CD1c-positive myeloid dendritic cell (primary cell): ENCODE measurements at regions not wholly inside any gene's neighbourhood (a gene's known extent, or its start where the extent isn't known, plus 50 kb on each side); places are given as distances from the start of the nearest gene placed in this dataset.
"Not testable (repeated sequence)": the region's sequence is repeated elsewhere in the genome, so short reads cannot be mapped to it uniquely, and the experiment has no call there.

Experiments used
- DNase-seq: peaks from one replicate; pipeline ENCODE4 v3.0.0-alpha.2; 2016; ENCODE audit errors: extremely low spot score

GRCh38 chr4:84019626-84020025 lies 479.5 kb downstream of the NKX6-1 start:
- no peak for DNase-seq

GRCh38 chr4:84003046-84003445 lies 467.1 kb downstream of the GPAT3 start:
- DNase-seq = no peak

- DNase-seq = no peak
These were observed 466.1 kb downstream of the GPAT3 start for GRCh38 chr4:84001876-84002569.

- no peak for DNase-seq
These were observed 460.3 kb downstream of the GPAT3 start for GRCh38 chr4:83996254-83996653.

- DNase-seq = no peak
These were observed 457.9 kb downstream of the GPAT3 start for GRCh38 chr4:83993774-83994173.

- DNase-seq = no peak
These were observed 453.9 kb downstream of the GPAT3 start for GRCh38 chr4:83989835-83990234.

- no peak for DNase-seq
These were observed 445.2 kb downstream of the GPAT3 start for GRCh38 chr4:83981156-83981555.

- no peak for DNase-seq
These were observed 443.9 kb downstream of the GPAT3 start for GRCh38 chr4:83979773-83980172.

GRCh38 chr4:83974111-83974780 lies 438.3 kb downstream of the GPAT3 start:
- no peak for DNase-seq

GRCh38 chr4:83964996-83965541 lies 429.2 kb downstream of the GPAT3 start:
- no peak for DNase-seq

GRCh38 chr4:83962492-83962891 lies 426.6 kb downstream of the GPAT3 start:
- DNase-seq = no peak

GRCh38 chr4:83961575-83961974 lies 425.7 kb downstream of the GPAT3 start:
- DNase-seq = no peak

- DNase-seq = no peak
These were observed 423.3 kb downstream of the GPAT3 start for GRCh38 chr4:83959160-83959559.

GRCh38 chr4:83947830-83948193 lies 411.9 kb downstream of the GPAT3 start:
- DNase-seq = no peak

GRCh38 chr4:83947125-83947829 lies 411.4 kb downstream of the GPAT3 start:
- no peak for DNase-seq

- DNase-seq = not testable (repeated sequence)
These were observed 407.8 kb downstream of the GPAT3 start for GRCh38 chr4:83943691-83944090.

GRCh38 chr4:83932750-83933391 lies 397.0 kb downstream of the GPAT3 start:
- no peak for DNase-seq

GRCh38 chr4:83931659-83932438 lies 395.9 kb downstream of the GPAT3 start:
- DNase-seq = no peak

- DNase-seq = no peak
These were observed 393.6 kb downstream of the GPAT3 start for GRCh38 chr4:83929550-83929949.

- DNase-seq = no peak
These were observed 391.0 kb downstream of the GPAT3 start for GRCh38 chr4:83926950-83927349.

GRCh38 chr4:83923341-83923740 lies 387.4 kb downstream of the GPAT3 start:
- DNase-seq = no peak
